NT2/D1 (cell line): ENCODE measurements at regions not wholly inside any gene's neighbourhood (a gene's known extent, or its start where the extent isn't known, plus 50 kb on each side); places are given as distances from the start of the nearest gene placed in this dataset.

Experiments used
- SUZ12 ChIP-seq: IDR thresholded peaks from 2 replicates; pipeline ENCODE4 v1.6.1; 2011; ENCODE audit not compliant: insufficient read length, insufficient read depth; ENCODE audit errors: extremely low read depth
- ZNF274 ChIP-seq: IDR thresholded peaks from 2 replicates; pipeline ENCODE4 v1.6.1; 2011; ENCODE audit warnings: mild to moderate bottlenecking, low read depth, low read length

DNA sequence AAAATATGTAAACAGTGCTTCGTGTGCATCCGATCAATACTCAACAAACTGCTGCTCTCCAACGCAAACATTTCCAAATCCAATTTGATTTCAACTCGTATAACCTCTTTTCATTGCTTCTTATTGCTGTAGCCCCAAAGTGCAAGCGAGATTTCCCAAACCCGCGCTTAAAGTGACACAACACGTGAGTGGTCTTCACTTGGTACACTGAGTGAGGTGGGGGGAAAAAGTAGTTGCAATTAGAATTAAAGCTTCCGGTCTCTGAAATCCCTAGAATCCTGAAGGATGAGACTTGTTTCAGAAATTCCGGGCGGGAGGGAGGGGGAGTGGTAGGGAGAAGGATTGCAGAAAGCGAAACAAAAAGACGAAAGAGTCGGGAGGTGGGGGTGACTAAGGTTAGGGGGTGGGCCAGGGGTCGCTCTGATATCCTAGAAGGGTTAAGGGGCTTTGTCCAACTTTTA, 387.5 kb downstream of the BCAT1 start:
- no peak for TF ChIP-seq SUZ12
- no peak for TF ChIP-seq ZNF274
